Stimulated activated CD4-positive, alpha-beta T cell treated with anti-CD3 and anti-CD28 coated beads, Interleukin-1b, Interleukin-23, amount 100 ng/mL, for 1 hour (primary cell): ENCODE measurements at regions not wholly inside any gene's neighbourhood (a gene's known extent, or its start where the extent isn't known, plus 50 kb on each side); places are given as distances from the start of the nearest gene placed in this dataset.
"Not testable (repeated sequence)": the region's sequence is repeated elsewhere in the genome, so short reads cannot be mapped to it uniquely, and the experiment has no call there.

Experiments
- DNase-seq, 2 donors: peaks; one replicate each; pipeline ENCODE4 v3.0.0-alpha.2; 2020; ENCODE audit warnings: low read depth in 2 of 2

DNA sequence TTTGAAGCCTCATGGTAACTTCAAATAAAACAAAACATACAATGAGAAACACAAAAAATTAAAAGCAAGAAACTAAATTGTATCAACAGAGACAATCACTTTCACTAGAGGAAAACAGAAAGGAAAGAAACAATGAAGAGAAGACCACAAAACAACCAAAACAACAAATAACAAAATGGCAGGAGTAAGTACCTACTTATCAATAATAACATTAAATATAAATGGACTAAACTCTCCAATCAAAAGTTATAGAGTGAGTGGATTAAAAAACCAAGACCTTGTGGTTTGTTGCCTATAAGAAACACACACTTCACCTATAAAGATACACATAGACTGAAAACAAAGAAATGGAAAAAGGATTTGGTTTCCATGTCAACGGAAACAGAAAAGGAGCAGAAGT, 830.1 kb upstream of the TMEFF2 start:
- no peak for DNase-seq

DNA sequence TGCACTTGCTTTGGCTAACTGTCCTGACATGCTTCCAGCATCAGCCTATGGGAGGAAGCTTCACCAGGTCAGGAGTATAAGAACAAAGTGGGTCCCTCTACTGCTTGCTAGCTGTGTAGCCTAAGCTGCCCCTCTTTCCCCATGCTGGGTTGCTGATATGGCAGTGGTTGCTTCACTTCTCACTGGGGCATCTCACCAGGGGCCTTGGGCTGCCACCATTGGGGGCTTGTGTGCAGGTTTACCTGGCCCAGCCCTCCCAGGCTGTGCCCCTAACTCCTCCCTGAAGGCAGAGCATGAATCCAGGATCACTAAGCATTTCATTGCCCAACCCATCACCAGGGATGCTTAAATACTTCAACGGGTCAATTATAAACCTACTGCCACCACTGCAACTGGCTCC, 817.1 kb upstream of the TMEFF2 start:
- DNase-seq = no peak

DNA sequence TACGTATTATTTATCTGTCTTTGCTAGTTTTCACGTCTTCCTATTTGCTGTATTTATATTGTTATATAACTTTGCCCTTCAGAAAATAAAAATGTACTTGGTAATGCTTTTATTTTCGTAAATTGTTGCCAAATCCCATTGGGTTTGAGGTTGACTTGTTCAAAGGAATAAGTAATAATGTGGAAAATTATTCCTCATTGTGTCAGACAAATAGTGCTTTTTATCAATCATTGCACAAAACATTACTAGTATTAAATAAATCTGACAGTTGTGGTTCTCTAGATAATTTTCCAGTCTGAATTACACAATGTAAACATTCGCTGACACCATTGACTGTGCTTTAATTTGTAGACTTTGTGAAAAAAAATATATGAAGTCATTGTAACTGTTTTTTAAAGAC, 798.3 kb upstream of the TMEFF2 start:
- DNase-seq = no peak

DNA sequence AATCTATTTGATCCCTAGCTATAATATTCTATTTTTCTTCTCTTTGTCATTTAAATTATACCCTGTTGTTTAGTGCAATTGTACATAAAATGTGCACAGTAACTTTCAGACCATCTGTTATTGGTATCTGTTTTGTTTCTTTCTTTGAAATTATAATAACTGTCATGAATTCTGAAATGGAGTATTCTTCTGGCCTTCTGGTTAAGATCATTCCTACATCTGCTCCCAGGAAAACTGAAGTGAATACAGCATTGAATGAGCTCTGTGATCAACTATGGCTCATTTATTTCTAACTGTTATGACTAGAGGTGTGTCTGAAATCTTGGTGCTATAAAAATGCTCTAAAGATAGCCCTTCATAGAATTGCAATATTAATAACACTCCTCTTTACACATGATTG, 788.4 kb upstream of the TMEFF2 start:
- no peak for DNase-seq

DNA sequence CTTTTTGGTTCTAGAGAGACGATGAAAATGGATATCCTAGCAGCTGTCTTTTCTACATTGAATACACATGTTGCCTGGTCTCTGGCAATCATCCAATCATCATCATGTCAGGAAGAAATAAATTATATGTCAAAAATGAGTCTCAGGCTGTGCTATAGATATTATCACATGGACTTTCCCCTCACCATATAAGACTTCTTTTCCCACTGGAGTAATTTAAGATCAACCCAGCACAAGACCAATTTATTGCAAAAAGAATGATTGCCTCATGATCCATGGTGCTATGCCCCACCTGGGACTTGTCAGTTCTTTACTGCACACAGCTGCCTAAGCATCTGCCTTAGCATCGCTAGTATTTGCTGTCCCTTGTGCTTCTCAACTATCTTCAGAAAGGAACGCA, 783.7 kb upstream of the TMEFF2 start:
- DNase-seq = no peak

DNA sequence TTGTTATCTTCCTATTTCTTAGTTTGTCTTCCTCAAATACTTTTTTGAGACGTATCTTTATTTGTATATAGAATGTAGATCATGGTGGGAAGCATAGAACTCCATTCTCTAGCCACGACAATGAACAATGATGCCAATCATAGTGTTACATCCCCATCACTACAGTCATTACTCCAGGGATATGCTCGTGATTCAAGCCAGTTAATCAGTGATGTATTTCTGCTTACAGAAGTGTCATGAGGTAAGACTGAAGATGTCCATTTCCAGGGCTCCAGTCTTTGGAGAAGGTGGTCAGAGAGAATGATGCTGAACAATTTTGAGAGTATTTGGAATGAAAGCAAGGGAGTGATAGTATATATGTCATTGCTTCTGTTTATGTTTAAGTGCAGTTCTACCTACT, 777.2 kb upstream of the TMEFF2 start:
- no peak for DNase-seq

DNA sequence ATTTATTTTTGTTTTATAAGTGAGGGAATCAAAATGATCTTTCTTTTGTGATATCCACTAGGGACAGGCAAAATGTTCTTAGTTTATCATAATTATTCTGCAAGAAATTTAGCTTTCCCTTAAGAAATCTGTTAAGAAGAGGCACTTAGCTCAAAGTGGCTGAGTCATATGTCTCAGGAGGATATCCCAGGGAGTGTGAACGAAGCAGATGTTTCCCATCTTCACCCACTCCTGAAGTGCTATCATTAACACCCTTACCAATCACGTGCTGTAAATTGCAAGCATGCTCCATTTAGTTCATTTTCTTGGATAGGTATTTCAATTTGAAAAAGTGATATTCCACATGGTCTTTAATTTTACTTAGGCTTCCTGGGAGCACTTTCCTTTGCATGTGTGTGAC, 774.3 kb upstream of the TMEFF2 start:
- DNase-seq = no peak

DNA sequence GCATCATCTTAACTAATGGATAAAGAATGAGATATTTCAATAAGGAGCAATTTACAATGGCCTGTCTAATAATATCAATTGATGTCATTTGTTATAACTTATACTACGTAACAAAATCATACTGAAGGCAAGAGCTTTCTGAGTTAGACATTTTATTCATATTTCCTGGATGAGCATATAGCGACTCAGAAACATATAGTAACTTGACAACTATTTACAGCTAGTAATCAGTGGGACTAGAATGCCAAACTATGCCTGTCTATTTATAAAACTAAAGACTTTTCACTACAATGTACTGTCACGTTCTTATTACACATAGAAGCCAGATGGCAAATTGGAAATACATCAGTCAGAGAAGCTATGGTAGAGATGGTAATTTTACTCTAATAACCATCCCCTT, 766.2 kb upstream of the TMEFF2 start:
- DNase-seq = no peak

DNA sequence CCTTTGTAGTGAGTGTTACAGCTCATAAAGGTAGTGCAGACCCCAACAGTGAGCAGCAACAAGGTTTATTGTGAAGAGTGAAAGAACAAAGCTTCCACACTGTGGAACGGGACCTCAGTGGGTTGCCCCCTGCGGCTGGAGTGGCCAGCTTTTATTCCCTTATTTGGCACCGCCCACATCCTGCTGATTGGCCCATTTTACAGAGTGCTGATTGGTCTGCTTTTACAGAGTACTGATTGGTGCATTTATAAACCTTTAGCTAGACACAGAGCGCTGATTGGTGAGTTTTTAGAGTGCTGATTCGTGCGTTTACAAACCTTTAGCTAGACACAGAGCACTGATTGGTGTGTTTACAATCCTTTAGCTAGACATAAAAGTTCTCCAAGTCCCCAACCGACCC, 763.9 kb upstream of the TMEFF2 start:
- not testable (repeated sequence) for DNase-seq

DNA sequence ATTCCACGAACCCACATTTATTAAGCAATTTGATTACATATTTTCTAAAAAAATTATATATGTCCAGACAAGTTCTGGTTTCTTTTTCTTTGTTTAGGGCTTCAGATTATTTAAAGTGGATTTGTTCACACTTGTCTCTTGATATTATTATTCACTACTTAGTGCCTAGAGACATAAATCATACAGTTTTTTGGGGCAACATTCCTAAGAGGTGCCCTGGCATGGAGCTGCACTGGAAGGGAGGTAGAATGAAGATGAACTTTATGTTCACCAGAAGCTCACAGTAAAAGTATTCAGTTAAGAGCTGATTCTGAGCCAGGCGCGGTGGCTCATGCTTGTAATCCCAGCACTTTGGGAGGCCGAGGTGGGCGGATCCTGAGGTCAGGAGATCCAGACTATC, 762.7 kb upstream of the TMEFF2 start:
- no peak for DNase-seq

DNA sequence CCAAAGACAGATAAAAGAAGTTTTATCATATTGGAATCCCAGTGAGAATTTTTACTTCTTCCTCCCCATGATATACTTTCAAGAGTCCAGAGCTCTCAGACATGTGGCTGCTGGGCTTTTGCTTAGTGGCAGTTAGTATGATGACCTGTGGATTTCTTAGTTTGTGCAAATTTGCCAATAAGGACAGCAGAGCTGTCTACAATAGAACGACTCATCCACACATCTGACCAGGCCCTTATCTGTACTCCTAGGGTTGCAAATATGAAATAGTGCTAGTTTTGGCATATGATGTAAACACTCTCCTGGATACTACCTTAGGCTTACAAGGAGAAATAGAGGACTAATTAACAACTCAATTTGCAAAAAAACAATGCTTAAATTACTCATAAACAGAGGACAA, 758.4 kb upstream of the TMEFF2 start:
- DNase-seq = no peak

DNA sequence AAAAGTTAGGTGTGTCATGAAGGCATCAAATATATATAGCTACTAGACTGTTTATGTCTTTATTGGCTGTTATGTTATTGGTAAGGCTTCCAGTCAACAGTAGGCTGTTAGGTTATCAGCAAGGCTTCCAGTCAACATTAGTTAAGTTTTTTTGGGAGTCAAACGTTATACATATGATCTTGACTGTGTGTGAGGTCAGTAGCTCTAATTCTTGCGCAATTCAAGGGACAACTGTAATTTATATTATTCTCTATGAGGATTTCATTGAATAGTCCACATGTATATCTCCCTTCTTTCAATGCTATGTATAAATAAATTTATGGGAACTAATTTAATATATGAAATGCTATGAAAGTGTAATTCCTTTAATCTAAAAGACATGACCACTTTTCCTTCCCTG, 757.5 kb upstream of the TMEFF2 start:
- no peak for DNase-seq

DNA sequence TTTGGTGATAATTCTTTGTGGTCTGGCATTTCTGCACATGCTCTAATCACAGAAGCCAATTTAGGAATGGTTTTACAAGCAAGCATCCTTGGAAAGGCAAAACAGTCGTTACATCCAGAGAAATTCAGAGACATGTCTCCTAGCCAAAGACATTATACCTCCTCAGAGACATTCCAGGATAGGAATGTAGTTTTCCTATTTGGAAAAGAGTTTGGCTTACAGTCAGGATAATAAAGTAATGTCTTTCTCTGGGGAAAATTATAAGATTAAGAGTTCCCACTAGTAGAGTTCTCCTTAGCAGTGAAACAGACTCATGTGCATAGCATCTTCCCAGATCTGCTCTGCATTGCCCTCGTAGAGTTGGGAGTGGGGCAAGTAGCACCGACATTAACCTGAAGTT, 753.6 kb upstream of the TMEFF2 start:
- DNase-seq = no peak

DNA sequence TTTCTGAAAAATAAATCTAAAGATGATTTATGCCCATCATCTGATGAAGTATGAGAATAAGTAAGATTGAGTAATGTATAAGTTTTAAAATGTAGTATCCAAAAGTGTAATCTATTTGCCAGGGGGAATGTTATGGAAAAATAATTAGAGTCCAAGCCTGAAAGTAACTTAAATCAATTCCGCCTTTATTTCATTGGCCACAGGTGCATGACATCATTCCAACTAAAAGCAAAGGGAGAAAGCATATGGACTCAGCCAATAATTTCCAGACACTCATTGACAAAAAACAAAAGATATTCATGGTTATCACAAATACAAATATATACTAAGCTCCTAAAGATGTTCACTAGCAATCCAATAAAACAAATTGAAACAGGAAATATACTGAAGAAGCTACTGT, 752.6 kb upstream of the TMEFF2 start:
- DNase-seq = no peak

DNA sequence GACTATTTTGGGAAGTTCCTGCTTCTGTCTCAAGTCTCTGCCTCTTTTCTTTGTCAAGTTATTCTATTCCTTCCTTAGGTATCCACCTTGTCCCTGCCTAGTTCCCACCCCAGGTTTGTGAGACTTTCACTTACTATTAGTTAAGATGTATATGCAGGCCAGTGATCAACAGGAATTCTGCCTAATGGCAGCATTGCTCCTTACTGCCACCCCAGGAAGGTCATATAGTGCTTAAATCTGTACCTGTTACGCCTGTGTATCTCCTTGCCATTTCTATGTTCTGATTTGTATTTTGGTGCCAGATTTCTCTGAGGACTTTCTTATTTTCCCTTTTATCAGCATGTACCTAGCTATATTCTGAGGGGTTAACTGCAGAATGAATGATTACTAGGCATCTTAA, 746.0 kb upstream of the TMEFF2 start:
- DNase-seq = no peak

DNA sequence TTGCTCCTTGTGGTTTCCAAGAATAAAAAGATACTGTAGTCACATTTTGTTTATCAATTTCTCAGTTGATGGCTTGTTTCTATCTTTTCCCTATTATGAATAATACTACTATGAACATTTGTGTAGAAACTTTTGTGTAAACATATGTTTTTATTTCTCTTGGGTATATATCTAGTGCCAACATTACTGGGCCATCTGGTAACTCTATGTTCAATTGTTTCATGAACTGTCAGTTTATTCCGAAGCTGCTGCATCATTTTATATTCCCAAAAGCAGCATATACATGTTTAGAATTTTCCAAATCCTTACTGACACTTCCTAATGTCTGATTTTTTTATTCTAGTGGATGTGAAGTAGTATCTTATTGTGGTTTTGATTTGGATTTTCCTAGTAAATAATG, 737.6 kb upstream of the TMEFF2 start:
- no peak for DNase-seq

DNA sequence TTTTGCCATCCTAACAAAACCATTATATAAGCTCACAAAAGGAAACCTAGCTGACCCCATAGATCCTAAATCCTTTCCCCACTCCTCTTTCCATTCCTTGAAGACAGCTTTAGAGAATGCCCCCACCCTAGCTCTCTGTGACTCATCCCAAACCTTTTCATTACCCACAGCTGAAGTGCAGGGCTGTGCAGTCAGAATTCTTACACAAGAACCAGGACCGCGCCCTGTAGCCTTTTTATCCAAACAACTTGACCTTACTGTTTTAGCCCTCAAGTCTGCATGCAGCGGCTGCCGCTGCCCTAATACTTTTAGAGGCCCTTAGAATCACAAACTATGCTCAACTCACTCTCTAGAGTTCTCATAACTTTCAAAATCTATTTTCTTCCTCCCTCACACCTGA, 726.9 kb upstream of the TMEFF2 start:
- not testable (repeated sequence) for DNase-seq

DNA sequence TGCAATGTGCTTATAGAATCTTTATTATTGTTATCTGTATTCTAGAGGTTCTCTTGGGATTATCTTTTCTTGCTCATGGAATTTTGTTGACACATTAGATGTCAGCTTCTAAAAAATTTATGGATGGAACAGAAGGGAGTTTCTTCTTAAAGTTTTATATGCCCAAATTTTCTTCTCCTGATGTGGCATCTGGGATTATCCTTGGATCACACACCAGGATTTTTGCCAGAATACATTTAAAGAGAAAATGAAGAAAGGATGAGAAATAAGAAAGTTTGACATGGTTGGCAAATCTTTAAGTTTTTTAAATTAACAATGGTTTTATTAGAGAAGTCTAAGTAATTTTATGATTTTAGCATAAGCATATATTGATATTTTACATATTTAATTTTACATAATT, 706.7 kb upstream of the TMEFF2 start:
- no peak for DNase-seq

DNA sequence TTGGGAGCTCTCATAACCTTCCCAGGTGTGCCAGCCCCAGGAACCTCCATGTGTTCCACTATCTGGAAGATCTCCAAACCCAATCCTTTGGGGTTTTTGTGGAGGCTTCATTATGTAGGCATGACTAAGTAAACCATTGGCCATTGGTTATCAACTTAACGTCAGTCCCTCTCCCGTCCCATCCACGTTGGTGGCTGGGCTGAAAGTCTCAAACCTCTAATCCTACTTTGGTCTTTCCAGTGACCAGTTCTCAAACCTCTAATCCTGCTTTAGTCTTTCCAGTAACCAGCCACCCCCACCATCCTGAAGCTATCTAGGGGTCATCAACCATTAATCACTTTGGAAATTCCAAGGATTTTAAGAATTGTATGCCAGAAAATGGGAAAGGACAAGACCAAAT, 704.7 kb upstream of the TMEFF2 start:
- DNase-seq = no peak

DNA sequence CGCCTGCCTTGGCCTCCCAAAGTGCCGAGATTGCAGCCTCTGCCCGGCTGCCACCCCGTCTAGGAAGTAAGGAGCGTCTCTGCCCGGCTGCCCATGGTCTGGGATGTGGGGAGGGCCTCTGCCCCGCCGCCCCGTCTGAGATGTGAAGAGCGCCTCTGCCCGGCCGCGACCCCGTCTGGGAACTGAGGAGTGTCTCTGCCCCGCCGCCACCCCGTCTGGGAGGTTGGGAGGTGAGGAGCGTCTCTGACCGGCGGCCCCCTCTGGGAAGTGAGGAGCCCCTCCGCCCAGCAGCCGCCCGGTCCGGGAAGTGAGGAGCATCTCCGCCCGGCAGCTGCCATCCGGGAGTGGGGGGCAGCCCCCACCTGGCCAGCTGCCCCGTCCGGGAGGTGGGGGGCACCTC, 699.2 kb upstream of the TMEFF2 start:
- DNase-seq = not testable (repeated sequence)

DNA sequence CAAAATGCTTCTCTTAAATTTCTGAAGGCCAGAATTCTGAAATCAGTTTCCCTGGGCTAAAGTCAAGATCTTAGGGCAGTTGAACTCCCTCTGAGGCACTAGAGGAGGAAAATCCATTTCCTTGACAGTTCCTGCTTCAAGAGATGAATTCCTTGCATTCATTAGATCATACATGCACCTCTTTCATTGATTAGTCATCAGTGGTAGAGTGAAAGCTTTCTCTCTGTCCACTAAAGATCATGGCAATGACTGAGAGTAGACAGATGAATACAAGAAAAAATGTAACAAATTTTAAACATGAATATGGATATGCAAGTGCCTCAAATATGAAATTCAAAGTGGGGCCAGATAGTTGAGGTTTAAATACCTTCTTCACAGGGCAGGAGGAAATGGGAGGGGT, 693.4 kb upstream of the TMEFF2 start:
- DNase-seq = no peak

DNA sequence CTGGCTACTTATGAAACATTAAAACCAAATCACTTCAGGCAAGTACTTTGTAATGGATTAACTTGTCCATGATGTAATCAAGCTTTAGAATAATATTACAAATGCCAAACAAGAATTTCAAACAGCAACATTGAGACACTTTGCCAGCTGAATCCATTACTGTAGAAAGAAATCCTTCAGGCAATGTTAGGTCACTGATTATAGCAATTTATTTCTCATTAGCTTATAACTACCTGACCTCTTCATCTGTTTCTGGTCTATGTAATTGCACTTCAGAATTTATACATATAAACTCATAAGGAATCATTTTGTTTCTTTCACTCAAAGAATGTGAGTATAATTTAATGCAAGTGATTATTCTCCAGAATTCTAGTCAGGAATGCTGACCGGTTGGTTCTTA, 692.6 kb upstream of the TMEFF2 start:
- no peak for DNase-seq

DNA sequence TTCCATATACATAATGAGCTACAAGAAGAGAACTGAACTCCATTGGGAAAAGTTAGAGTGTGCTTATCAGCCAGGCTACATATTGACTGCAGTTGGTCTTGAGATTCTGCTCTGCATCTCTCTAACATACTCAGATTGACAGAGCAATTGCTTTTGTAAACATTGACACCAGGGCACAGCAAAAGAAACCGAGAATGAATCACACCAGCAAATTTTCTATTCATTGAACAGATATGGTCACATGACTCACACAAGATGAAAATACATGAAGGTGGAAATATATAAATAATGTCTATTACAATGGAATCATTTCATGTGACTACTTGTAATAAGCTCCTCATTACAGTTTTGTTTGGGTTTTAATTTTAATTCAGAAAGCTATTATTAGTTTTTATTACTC, 691.9 kb upstream of the TMEFF2 start:
- DNase-seq = no peak

DNA sequence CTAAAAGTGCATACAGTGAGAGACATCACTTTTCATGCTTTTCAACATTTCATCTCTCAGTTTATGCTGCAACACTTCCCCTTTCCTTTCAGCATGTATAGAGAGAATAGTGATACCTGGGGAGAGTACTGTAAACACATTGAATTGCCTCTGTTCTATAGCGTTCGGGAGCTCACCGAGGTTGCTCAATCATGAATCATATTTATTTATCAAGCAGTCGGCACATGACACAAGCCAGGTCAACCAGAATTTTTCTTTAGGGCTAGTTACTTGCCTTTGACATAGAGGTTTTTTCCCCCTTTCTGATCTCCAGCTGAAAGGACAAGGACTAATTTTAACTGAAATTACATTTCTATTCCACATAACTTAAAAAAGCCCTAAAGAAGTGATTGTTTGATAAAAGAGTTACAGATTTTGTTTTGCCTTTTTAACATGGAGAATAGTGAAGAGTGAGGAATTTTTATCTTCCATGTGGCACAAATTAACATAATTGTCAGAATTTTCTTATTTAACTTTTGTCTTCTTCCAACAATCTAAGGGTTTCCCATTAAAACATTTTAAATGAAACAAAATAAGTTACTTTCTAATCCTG, 690.9 kb upstream of the TMEFF2 start:
- no peak for DNase-seq

DNA sequence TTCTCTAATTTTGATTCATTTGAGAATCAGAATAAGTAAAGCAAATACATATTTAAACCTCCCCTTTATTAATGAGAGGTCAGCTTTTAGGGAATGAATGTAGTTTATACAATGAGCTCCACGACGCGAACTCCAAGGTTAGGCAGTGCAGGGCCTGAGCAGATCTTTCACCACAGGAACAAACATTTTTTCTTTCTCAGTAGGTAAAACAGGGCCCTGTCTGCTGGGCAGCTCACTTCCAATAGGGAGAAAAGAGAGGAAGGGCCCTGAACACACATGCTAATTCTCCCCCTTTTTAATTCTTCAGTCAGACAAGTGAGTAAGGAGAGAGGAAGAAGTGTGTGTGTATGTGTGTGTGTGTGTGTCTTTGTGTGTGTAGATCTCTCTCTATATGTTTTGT, 682.4 kb upstream of the TMEFF2 start:
- DNase-seq = no peak
